ENCODE measurements at regions not wholly inside any gene's neighbourhood (a gene's known extent, or its start where the extent isn't known, plus 50 kb on each side); places are given as distances from the start of the nearest gene placed in this dataset.

DNA sequence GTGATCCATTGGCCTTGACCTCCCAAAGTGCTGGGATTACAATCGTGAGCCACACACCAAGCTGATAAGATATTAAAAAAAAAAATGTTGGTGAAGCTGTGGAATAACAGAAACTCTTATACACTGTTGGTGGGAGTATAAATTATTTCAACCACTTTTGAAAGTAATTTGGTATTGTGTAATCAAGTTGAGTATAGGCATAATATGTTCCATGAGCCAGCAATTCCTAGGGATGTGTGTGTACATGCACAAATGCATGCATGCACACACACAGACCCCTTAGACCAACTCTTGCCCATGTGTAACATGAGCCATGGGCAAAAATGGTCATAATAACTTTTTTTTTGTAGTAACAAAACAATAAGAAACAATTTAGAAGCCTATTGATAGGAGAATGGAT lies 130.2 kb upstream of the ANKRD28 start:
- in situ Hi-C loops (cut with MboI): no loop called here
- Histone ChIP-seq H2AFZ (no peak overlapping the region), H3K27me3 (replicated peaks; ENCODE audit: insufficient read depth) (no peaks in the 10 kb centered on the region), H3K79me2 (ENCODE audit: insufficient read depth) (no peaks in the 10 kb centered on the region), H3K4me3 (no peak overlapping the region), H3K4me2 (ENCODE audit: unreplicated experiment) (no peak overlapping the region), H3K9ac (no peak overlapping the region), H3K36me3 (ENCODE audit: low read depth) (no peaks in the 10 kb centered on the region), H3K27ac (no peak overlapping the region), H3K9me2 (ENCODE audit: insufficient read depth) (no peaks in the 10 kb centered on the region), H3K4me1 (ENCODE audit: insufficient read depth) (no peaks in the 10 kb centered on the region), H3F3A (ENCODE audit: insufficient read depth) (no peaks in the 10 kb centered on the region), H3K9me3 (ENCODE audit: low read depth) (no peaks in the 10 kb centered on the region), H4K20me1 (ENCODE audit: insufficient read depth) (no peaks in the 10 kb centered on the region)
- 72 to 87% methylated on average over 1 of the region's 1 CpG for WGBS, 2 experiments (ENCODE audit: low coverage in 1 of 2, low lambda C conversion rate in 2 of 2, missing lambda C conversion rate in 2 of 2)
- TF ChIP-seq EZH2 (IDR thresholded peaks at IDR 0.05; ENCODE audit: insufficient read depth, poor library complexity, severe bottlenecking): no peak
- TF ChIP-seq EZH2phosphoT487 (IDR thresholded peaks at IDR 0.05; ENCODE audit: insufficient read depth, low read depth): no peak
- no peak for DNase-seq

DNA sequence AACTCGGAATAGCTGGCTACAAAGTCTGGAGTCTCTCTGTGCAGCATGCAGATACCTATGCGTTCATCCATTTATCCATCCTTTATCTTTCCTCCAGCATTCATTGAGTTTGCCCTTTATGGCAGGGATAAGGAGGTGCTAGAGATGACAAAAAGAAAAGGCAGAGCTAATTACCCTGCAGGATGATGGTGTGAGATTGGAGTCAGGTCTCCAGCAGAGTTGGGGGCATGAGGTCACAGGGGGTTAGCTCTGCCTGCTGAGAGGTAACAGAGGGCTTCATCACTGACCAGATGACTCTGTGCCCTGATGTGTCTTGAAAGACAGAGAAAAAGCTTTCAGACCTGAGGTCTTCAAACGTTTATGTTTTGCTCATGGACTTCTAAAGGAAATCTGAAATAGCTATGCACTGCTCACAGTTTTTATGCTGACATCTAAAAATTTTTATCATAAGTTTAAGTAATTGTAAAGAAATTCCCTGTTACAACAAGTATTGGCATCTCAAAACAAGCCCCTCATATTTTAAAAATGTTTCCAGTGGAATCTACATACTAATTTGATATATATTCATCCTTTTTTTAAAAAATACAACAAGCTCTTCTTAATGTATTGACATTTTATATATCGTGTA lies 132.3 kb upstream of the ANKRD28 start:
- no peak overlapping the region for H3K9ac ChIP-seq
- no peak overlapping the region for H3K27ac ChIP-seq
- no peaks in the 10 kb centered on the region for H3K36me3 ChIP-seq (ENCODE audit: low read depth)
- H3K4me1 ChIP-seq (ENCODE audit: insufficient read depth): peaks cover 6% of the 10 kb centered on the region
- no peak overlapping the region for H2AFZ ChIP-seq
- TF ChIP-seq EZH2 (IDR thresholded peaks at IDR 0.05; ENCODE audit: insufficient read depth, poor library complexity, severe bottlenecking): no peak
- no peak for TF ChIP-seq EZH2phosphoT487 (IDR thresholded peaks at IDR 0.05; ENCODE audit: insufficient read depth, low read depth)
- no peak overlapping the region for H3K4me3 ChIP-seq
- H3K9me2 ChIP-seq (ENCODE audit: insufficient read depth): no peaks in the 10 kb centered on the region
- H4K20me1 ChIP-seq (ENCODE audit: insufficient read depth): no peaks in the 10 kb centered on the region
- H3K27me3 ChIP-seq (replicated peaks; ENCODE audit: insufficient read depth): no peaks in the 10 kb centered on the region
- no peaks in the 10 kb centered on the region for H3K9me3 ChIP-seq (ENCODE audit: low read depth)
- H3K4me2 ChIP-seq (ENCODE audit: unreplicated experiment): no peak overlapping the region
- 66 to 71% methylated on average over 4 of the region's 4 CpGs for WGBS, 2 experiments (ENCODE audit: low coverage in 1 of 2, low lambda C conversion rate in 2 of 2, missing lambda C conversion rate in 2 of 2)
- H3K79me2 ChIP-seq (ENCODE audit: insufficient read depth): no peaks in the 10 kb centered on the region
- H3F3A ChIP-seq (ENCODE audit: insufficient read depth): peaks cover 13% of the 10 kb centered on the region; the same call in 1 of the 2 replicates
- no peak for DNase-seq
- in situ Hi-C loops (cut with MboI): no loop called here

DNA sequence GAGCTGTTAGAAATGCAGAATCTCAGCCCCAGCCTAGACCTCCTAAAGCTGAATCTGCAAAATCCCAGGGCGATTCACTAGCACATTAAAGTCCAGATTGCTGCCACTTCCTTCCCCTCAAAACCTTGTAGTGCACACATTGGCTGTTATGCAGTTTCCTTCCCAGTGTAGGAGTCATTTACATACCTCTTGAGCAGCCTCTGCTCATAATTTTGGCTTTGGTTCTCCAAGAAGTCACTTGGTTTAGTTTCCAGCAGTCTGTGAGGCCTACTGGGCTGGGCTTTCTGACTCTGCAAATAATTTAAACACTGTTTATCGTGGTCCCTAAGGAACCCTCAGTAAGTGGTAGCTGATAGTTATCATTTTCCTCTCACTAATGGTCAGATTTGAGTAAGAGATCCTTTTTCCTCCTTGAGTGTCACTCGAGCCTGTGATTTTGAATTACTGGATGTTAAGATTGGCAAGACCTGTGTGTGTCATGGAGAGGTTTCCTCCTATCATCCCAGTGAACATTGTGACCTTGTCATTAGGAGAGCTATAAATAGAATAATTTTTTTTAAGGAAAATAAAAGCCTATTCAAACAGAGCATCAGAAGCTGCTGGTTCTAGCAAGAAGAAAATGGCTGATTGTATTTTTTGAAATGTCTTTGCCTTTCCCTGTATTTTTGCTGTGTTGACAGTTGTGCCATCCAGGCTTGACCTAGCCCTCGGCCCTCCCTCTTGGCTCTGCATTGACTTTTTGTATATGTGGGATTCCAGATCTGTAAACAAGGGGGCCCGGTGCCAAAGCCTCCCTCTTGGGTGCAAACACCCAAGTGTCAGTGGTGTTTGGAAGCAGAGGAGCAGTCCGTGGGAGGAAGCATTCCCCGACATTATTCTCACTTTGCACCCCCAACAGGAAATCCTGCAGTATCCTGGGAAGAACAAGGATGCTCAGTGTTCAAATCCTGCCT lies 134.8 kb upstream of the ANKRD28 start:
- no peak overlapping the region for H3K27ac ChIP-seq
- 78 to 79% methylated on average over 7 of the region's 7 CpGs for WGBS, 2 experiments (ENCODE audit: low coverage in 1 of 2, low lambda C conversion rate in 2 of 2, missing lambda C conversion rate in 2 of 2)
- H3K4me1 ChIP-seq (ENCODE audit: insufficient read depth): peaks cover 13% of the 10 kb centered on the region
- H3K27me3 ChIP-seq (replicated peaks; ENCODE audit: insufficient read depth): no peaks in the 10 kb centered on the region
- no peak overlapping the region for H3K4me2 ChIP-seq (ENCODE audit: unreplicated experiment)
- peak overlapping the region; percentile 2; the same call in 1 of the 2 replicates for H2AFZ ChIP-seq
- H3F3A ChIP-seq (ENCODE audit: insufficient read depth): peaks cover 15% of the 10 kb centered on the region; the same call in 1 of the 2 replicates
- no peaks in the 10 kb centered on the region for H4K20me1 ChIP-seq (ENCODE audit: insufficient read depth)
- in situ Hi-C loops (cut with MboI): no loop called here
- H3K4me3 ChIP-seq: no peak overlapping the region
- H3K9me3 ChIP-seq (ENCODE audit: low read depth): no peaks in the 10 kb centered on the region
- H3K9ac ChIP-seq: no peak overlapping the region
- H3K9me2 ChIP-seq (ENCODE audit: insufficient read depth): no peaks in the 10 kb centered on the region
- H3K79me2 ChIP-seq (ENCODE audit: insufficient read depth): no peaks in the 10 kb centered on the region
- peak; percentile 16 for DNase-seq
- no peak for TF ChIP-seq EZH2 (IDR thresholded peaks at IDR 0.05; ENCODE audit: insufficient read depth, poor library complexity, severe bottlenecking)
- TF ChIP-seq EZH2phosphoT487 (IDR thresholded peaks at IDR 0.05; ENCODE audit: insufficient read depth, low read depth): no peak
- no peaks in the 10 kb centered on the region for H3K36me3 ChIP-seq (ENCODE audit: low read depth)

DNA sequence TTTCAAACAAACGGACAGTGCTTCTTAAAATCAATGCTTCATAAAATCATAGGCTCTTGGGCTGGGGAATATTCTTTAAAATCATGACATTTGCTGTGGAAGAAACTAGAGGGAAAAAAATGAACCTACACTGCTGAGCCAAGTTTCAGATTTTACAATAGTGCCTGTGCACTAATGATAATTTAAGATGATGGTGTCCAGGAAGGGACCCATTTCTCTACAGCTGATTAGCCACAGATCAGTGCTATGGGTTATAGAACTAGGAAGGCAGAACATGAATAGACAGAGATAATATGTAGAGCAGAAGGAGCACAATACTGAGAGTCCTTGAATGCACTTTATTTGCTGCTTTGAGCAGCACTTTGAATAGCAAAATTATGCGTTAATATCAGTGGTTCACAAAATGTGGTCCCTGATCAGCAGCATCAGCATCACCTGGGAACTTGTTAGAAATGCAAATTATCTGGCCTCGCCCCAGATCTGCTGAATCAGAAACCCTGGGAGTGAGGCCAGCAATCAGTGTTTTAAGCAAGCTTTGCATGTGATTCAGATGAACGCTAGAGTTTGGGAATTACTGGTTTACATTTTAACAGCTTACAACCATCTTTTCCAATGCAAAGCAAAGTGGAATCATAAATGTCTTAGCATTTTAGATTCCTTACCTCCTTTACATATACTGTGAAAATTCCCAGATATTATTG lies 135.8 kb upstream of the ANKRD28 start:
- Histone ChIP-seq H3K36me3 (ENCODE audit: low read depth) (no peaks in the 10 kb centered on the region), H3K9me3 (ENCODE audit: low read depth) (no peaks in the 10 kb centered on the region), H3K9ac (no peak overlapping the region), H2AFZ (no peak overlapping the region), H3K27ac (no peak overlapping the region), H3K9me2 (ENCODE audit: insufficient read depth) (no peaks in the 10 kb centered on the region), H3K4me3 (no peak overlapping the region), H3K4me2 (ENCODE audit: unreplicated experiment) (no peak overlapping the region), H3F3A (ENCODE audit: insufficient read depth) (peaks cover 15% of the 10 kb centered on the region; the same call in 1 of the 2 replicates), H4K20me1 (ENCODE audit: insufficient read depth) (no peaks in the 10 kb centered on the region), H3K4me1 (ENCODE audit: insufficient read depth) (peaks cover 13% of the 10 kb centered on the region), H3K27me3 (replicated peaks; ENCODE audit: insufficient read depth) (no peaks in the 10 kb centered on the region), H3K79me2 (ENCODE audit: insufficient read depth) (no peaks in the 10 kb centered on the region)
- 71 to 73% methylated on average over 4 of the region's 4 CpGs for WGBS, 2 experiments (ENCODE audit: low coverage in 1 of 2, low lambda C conversion rate in 2 of 2, missing lambda C conversion rate in 2 of 2)
- DNase-seq: peak; percentile 80
- in situ Hi-C loops (cut with MboI): no loop called here
- no peak for TF ChIP-seq EZH2phosphoT487 (IDR thresholded peaks at IDR 0.05; ENCODE audit: insufficient read depth, low read depth)
- TF ChIP-seq EZH2 (IDR thresholded peaks at IDR 0.05; ENCODE audit: insufficient read depth, poor library complexity, severe bottlenecking): no peak

All from GM23248 (cell line).